ENCODE measurements at regions not wholly inside any gene's neighbourhood (a gene's known extent, or its start where the extent isn't known, plus 50 kb on each side); places are given as distances from the start of the nearest gene placed in this dataset.
A peak's percentile ranks its signal among the peaks of the same experiment; 100 is the strongest.

- Histone ChIP-seq H3K27ac (no peak overlapping the region), H3K4me3 (no peak overlapping the region), H3K9me3 (no peaks in the 10 kb centered on the region), H3K36me3 (no peaks in the 10 kb centered on the region), H3K27me3 (no peaks in the 10 kb centered on the region), H3K4me1 (no peaks in the 10 kb centered on the region)
- no peak for DNase-seq
- no peak for TF ChIP-seq POLR2A (IDR thresholded peaks at IDR 0.05)
- intact Hi-C loops (cut with DNase I; ENCODE audit: low total_unique reads) = no loop called here
Measured at GRCh38 chr10:111745982-111746381, 437.6 kb downstream of the GPAM start.

DNA sequence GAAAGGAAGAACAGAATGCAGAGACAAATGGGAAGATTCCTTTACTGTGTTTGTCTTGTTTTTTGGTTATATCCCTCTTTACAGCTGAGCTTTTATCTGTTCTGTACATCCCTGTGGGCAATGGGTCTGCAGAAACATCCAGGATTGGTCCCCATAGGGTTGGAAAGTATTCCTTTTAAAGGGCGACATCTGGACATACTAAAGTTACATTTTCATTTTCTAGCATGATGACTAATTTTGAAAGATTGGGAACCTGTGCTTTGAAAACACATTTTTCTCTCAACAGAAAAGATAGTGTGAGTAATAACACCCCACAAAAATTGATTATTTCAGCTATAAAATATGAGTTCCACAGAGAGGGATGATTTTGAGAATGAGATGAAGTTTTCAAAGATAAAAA is 435.8 kb downstream of the GPAM start:
- intact Hi-C loops (cut with DNase I; ENCODE audit: low total_unique reads) = no loop called here
- no peak for DNase-seq
- H3K27me3 ChIP-seq = no peaks in the 10 kb centered on the region
- H3K36me3 ChIP-seq = no peaks in the 10 kb centered on the region
- H3K4me3 ChIP-seq = no peak overlapping the region
- H3K27ac ChIP-seq = no peak overlapping the region
- TF ChIP-seq, protein P1, sequence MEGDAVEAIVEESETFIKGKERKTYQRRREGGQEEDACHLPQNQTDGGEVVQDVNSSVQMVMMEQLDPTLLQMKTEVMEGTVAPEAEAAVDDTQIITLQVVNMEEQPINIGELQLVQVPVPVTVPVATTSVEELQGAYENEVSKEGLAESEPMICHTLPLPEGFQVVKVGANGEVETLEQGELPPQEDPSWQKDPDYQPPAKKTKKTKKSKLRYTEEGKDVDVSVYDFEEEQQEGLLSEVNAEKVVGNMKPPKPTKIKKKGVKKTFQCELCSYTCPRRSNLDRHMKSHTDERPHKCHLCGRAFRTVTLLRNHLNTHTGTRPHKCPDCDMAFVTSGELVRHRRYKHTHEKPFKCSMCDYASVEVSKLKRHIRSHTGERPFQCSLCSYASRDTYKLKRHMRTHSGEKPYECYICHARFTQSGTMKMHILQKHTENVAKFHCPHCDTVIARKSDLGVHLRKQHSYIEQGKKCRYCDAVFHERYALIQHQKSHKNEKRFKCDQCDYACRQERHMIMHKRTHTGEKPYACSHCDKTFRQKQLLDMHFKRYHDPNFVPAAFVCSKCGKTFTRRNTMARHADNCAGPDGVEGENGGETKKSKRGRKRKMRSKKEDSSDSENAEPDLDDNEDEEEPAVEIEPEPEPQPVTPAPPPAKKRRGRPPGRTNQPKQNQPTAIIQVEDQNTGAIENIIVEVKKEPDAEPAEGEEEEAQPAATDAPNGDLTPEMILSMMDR (IDR thresholded peaks at IDR 0.05) = no peak
- TF ChIP-seq POLR2A (IDR thresholded peaks at IDR 0.05) = no peak
- no peaks in the 10 kb centered on the region for H3K4me1 ChIP-seq
- H3K9me3 ChIP-seq = no peaks in the 10 kb centered on the region

DNA sequence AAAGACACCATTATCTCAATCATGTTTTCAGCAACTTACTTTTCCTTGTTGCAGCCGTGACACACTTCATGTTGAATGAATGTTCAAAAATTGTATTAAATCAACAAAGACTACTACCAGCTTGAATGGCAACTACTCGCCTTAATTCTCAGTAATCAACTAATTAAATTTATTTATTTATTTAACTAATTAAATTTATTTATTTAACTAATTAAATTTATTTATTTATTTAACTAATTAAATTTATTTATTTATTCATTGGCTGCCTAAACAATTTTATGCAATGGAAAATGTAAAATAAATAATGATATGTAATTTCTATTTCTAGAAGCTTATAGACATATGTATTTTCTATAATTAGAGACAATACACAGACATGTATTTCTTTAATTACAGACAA is 435.4 kb downstream of the GPAM start:
- Histone ChIP-seq H3K9me3 (no peaks in the 10 kb centered on the region), H3K27me3 (no peaks in the 10 kb centered on the region), H3K4me3 (no peak overlapping the region), H3K4me1 (no peaks in the 10 kb centered on the region), H3K27ac (no peak overlapping the region), H3K36me3 (no peaks in the 10 kb centered on the region)
- TF ChIP-seq, protein P1 (IDR thresholded peaks at IDR 0.05) = no peak
- no peak for TF ChIP-seq POLR2A (IDR thresholded peaks at IDR 0.05)
- DNase-seq = no peak
- intact Hi-C loops (cut with DNase I; ENCODE audit: low total_unique reads) = no loop called here

- Histone ChIP-seq H3K9me3 (no peaks in the 10 kb centered on the region), H3K4me3 (no peak overlapping the region), H3K36me3 (no peaks in the 10 kb centered on the region), H3K27me3 (no peaks in the 10 kb centered on the region), H3K4me1 (no peaks in the 10 kb centered on the region), H3K27ac (no peak overlapping the region)
- no peak for DNase-seq
- TF ChIP-seq POLR2A (IDR thresholded peaks at IDR 0.05) = no peak
- TF ChIP-seq, protein P1 (IDR thresholded peaks at IDR 0.05) = no peak
- intact Hi-C loops (cut with DNase I; ENCODE audit: low total_unique reads) = no loop called here
Measured at GRCh38 chr10:111750165-111750849, 433.3 kb downstream of the GPAM start.

GRCh38 chr10:111756217-111757061 is 427.1 kb downstream of the GPAM start:
- no peaks in the 10 kb centered on the region for H3K9me3 ChIP-seq
- no peak overlapping the region for H3K4me3 ChIP-seq
- no peaks in the 10 kb centered on the region for H3K4me1 ChIP-seq
- DNase-seq = peak; percentile 22 to 28
- H3K27me3 ChIP-seq = no peaks in the 10 kb centered on the region
- no peak for TF ChIP-seq POLR2A (IDR thresholded peaks at IDR 0.05)
- TF ChIP-seq, protein P1 (IDR thresholded peaks at IDR 0.05) = peak; percentile 26 to 40 (median 33)
- no peaks in the 10 kb centered on the region for H3K36me3 ChIP-seq
- H3K27ac ChIP-seq = no peak overlapping the region
- intact Hi-C loops (cut with DNase I; ENCODE audit: low total_unique reads) = no loop called here
